Testis (tissue), 2 donors: ENCODE measurements at regions not wholly inside any gene's neighbourhood (a gene's known extent, or its start where the extent isn't known, plus 50 kb on each side); places are given as distances from the start of the nearest gene placed in this dataset.

Experiments used
- DNase-seq: peaks from one replicate; pipeline ENCODE4 v3.0.0-alpha.2; 2019
- H3K27ac ChIP-seq, 2 donors: fragments of 200-600 bp; sonication (generic); one replicate each; pipeline ENCODE4 v1.5.1; 2019
- H3K27me3 ChIP-seq: fragments of 200-600 bp; sonication (generic); one replicate; pipeline ENCODE4 v1.5.1; 2019
- H3K36me3 ChIP-seq: fragments of 200-600 bp; sonication (generic); one replicate; pipeline ENCODE4 v1.5.1; 2017; ENCODE audit warnings: low read depth; ENCODE audit errors: missing control alignments
- H3K4me1 ChIP-seq: fragments of 200-600 bp; sonication (generic); one replicate; pipeline ENCODE4 v1.5.1; 2019
- H3K4me3 ChIP-seq, 2 donors: fragments of 200-600 bp; sonication (generic); one replicate each; pipeline ENCODE4 v1.5.1; 2017 to 2019
- H3K9me3 ChIP-seq: fragments of 200-600 bp; sonication (generic); one replicate; pipeline ENCODE4 v1.5.1; 2017
- POLR2A ChIP-seq: fragments of 450-650 bp; IDR thresholded peaks from one replicate; pipeline ENCODE4 v1.6.1; 2017; ENCODE audit warnings: antibody characterized with exemption, mild to moderate bottlenecking, moderate library complexity
- WGBS, 2 donors: methylation state at CpG; one replicate each; pipeline ENCODE4 v1.1.5; 2018; 5-methylcytosine and 5-hydroxymethylcytosine counted together
- intact Hi-C: fragments of 100-400 bp; cut with DNase I; formaldehyde crosslinking; loops from one replicate; pipeline ENCODE4 v1.15.1; 2023; ENCODE audit warnings: low total_unique reads
- TF ChIP-seq, protein P1 (sequence below), 3 experiments: fragments of 450-650 bp in 2 of 3; fragments of 200-600 bp in 1 of 3; sonication (generic) in 1 of 3; IDR thresholded peaks; one replicate each; pipeline ENCODE4 v1.5.1; 2016 to 2019; ENCODE audit warnings: antibody characterized with exemption in 3 of 3, mild to moderate bottlenecking in 2 of 3, moderate library complexity in 1 of 3

DNA sequence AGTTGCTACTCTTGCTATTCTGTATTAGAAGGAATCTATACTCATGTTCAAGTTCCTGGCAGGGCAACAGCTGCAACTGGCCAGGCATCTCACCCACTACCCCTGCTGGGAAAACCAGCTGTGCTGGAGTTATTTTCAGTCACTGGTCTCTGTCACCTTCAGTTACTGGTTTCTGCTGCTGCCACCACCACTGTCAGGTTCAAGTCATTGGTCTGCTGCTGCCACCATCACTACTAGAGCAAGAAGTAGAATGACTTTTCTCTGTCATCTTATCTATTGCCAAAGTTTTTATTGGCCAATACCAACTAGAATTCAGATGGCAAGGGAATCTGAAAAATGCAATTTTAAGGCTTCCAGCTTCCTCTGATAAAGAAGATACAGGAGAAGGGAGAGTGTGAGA lies 1615.2 kb downstream of the OLFM4 start:
- Histone ChIP-seq H3K27me3 (no peaks in the 10 kb centered on the region), H3K36me3 (no peaks in the 10 kb centered on the region), H3K9me3 (no peaks in the 10 kb centered on the region), H3K27ac (no peak overlapping the region), H3K4me1 (no peaks in the 10 kb centered on the region), H3K4me3 (no peak overlapping the region)
- TF ChIP-seq, protein P1, sequence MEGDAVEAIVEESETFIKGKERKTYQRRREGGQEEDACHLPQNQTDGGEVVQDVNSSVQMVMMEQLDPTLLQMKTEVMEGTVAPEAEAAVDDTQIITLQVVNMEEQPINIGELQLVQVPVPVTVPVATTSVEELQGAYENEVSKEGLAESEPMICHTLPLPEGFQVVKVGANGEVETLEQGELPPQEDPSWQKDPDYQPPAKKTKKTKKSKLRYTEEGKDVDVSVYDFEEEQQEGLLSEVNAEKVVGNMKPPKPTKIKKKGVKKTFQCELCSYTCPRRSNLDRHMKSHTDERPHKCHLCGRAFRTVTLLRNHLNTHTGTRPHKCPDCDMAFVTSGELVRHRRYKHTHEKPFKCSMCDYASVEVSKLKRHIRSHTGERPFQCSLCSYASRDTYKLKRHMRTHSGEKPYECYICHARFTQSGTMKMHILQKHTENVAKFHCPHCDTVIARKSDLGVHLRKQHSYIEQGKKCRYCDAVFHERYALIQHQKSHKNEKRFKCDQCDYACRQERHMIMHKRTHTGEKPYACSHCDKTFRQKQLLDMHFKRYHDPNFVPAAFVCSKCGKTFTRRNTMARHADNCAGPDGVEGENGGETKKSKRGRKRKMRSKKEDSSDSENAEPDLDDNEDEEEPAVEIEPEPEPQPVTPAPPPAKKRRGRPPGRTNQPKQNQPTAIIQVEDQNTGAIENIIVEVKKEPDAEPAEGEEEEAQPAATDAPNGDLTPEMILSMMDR (IDR thresholded peaks at IDR 0.05), result no peak
- TF ChIP-seq POLR2A, result no peak
- intact Hi-C loops, result no loop called here
- DNase-seq, result no peak

DNA sequence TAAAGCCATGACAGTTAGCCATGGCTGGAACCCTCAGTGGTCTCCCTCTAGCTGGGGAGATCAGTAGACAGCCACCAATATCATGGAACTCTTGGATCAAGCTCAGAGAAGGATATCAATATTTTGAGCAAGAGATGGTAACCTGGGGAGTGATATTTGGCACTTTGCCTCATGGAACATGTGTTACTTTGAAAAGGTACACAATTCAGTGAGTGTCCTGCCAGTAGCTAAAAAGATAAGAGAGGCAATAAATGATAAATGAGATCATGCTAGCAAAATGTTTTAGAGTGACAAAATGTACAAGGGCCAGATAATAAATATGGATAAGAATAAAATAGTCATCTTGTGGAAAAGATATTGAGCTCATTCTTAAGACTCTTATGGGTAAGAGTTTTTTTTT lies 1618.7 kb downstream of the OLFM4 start:
- intact Hi-C loops, result no loop called here
- no peaks in the 10 kb centered on the region for H3K36me3 ChIP-seq
- H3K4me1 ChIP-seq, result no peaks in the 10 kb centered on the region
- TF ChIP-seq POLR2A, result no peak
- TF ChIP-seq, protein P1 (IDR thresholded peaks at IDR 0.05), result no peak
- no peak overlapping the region for H3K27ac ChIP-seq
- DNase-seq, result no peak
- no peak overlapping the region for H3K4me3 ChIP-seq
- no peaks in the 10 kb centered on the region for H3K27me3 ChIP-seq
- H3K9me3 ChIP-seq, result no peaks in the 10 kb centered on the region

DNA sequence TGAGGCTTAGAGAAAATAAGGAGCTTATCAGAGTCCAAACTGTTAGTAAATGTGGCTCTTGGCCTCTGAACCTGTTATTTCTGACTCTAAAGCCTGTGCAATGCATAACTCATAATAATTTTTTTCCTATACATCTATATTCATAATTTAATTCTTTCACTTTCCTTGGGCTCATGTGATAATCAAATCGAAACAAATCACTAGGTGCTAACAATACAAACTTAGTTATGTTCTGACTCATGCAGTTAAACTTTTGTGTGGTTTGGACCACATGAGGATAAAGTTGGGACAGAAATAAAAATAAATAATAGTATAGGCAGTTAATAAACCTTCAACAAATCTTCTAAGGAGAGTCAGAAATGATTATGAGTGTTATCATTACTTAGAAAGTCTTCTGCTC lies 1629.0 kb downstream of the OLFM4 start:
- no peak for TF ChIP-seq POLR2A
- TF ChIP-seq, protein P1 (IDR thresholded peaks at IDR 0.05), result no peak
- H3K27me3 ChIP-seq, result no peaks in the 10 kb centered on the region

DNA sequence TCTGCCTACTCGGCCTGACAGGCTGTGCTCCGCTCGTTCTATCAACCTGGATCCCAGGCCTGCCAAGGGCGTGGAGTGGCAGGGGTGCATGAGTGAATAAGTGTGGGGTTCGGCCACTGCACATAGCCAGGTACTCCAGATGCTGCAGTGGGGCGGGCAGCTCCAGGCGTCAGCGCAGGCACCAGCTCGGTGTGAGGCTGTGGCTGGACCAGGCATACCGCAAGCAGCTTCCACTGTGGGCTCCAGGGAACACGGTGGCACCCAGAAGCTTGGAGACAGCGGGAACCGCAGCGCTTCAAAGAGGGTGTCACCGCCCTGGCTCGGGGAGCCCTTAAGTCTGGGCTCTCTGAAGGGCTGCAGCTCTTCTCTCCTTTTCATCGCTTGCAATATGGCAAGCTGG lies 1630.2 kb downstream of the OLFM4 start:
- TF ChIP-seq, protein P1 (IDR thresholded peaks at IDR 0.05), result no peak
- no peak for TF ChIP-seq POLR2A
- no peak overlapping the region for H3K27ac ChIP-seq
- H3K4me3 ChIP-seq, result no peak overlapping the region
- H3K9me3 ChIP-seq, result no peaks in the 10 kb centered on the region
- H3K4me1 ChIP-seq, result no peaks in the 10 kb centered on the region
- no peak for DNase-seq
- no peaks in the 10 kb centered on the region for H3K36me3 ChIP-seq
- no peaks in the 10 kb centered on the region for H3K27me3 ChIP-seq
- 81 to 83% methylated on average over 17 of the region's 17 CpGs for WGBS, 2 donors
- intact Hi-C loops, result no loop called here

More for the DNA sequence above, 1629.0 kb downstream of the OLFM4 start:
- no peaks in the 10 kb centered on the region for H3K36me3 ChIP-seq
- no peaks in the 10 kb centered on the region for H3K9me3 ChIP-seq
- no peak overlapping the region for H3K27ac ChIP-seq
- H3K4me3 ChIP-seq, result no peak overlapping the region
- DNase-seq, result no peak
- no peaks in the 10 kb centered on the region for H3K4me1 ChIP-seq
- intact Hi-C loops, result no loop called here
- WGBS, 2 donors, result 79 to 88% methylated on average over 1 of the region's 1 CpG

DNA sequence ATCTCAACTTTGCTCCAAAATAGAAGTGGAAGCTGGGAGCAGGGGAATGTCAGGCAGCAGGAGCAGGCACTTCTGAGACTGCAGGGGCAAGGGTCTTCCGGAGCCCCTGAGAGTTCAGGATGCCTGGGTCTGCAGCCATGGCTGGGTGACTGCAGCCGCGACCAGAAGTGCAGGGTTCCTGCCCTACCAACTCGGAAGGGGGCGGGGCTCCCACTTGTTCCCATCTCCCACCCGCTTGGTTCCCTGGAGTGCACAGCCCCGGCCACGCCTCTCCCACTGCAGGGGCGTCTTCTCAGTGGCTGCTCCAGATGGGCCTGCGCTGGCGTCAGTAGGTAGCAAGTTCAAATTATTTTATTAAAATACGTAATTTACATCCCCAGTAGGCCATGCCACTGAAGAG lies 1631.7 kb downstream of the OLFM4 start:
- peak overlapping the region in 1 of 2 donors; percentile 7 for H3K4me3 ChIP-seq
- TF ChIP-seq, protein P1 (IDR thresholded peaks at IDR 0.05), result no peak
- no peak for TF ChIP-seq POLR2A
- H3K9me3 ChIP-seq, result no peaks in the 10 kb centered on the region
- H3K27ac ChIP-seq, result no peak overlapping the region
- H3K36me3 ChIP-seq, result no peaks in the 10 kb centered on the region
- H3K4me1 ChIP-seq, result no peaks in the 10 kb centered on the region
- H3K27me3 ChIP-seq, result no peaks in the 10 kb centered on the region
- 62 to 76% methylated on average over 11 to 12 of the region's 12 CpGs for WGBS, 2 donors
- intact Hi-C loops, result no loop called here
- DNase-seq, result no peak
